ENCODE measurements at regions not wholly inside any gene's neighbourhood (a gene's known extent, or its start where the extent isn't known, plus 50 kb on each side); places are given as distances from the start of the nearest gene placed in this dataset.
"Not testable (repeated sequence)": the region's sequence is repeated elsewhere in the genome, so short reads cannot be mapped to it uniquely, and the experiment has no call there.

GRCh38 chr1:232351335-232351734 is 278.6 kb downstream of the SIPA1L2 start:
- CTCF ChIA-PET = no interaction called here
- TF ChIP-seq, protein P1, sequence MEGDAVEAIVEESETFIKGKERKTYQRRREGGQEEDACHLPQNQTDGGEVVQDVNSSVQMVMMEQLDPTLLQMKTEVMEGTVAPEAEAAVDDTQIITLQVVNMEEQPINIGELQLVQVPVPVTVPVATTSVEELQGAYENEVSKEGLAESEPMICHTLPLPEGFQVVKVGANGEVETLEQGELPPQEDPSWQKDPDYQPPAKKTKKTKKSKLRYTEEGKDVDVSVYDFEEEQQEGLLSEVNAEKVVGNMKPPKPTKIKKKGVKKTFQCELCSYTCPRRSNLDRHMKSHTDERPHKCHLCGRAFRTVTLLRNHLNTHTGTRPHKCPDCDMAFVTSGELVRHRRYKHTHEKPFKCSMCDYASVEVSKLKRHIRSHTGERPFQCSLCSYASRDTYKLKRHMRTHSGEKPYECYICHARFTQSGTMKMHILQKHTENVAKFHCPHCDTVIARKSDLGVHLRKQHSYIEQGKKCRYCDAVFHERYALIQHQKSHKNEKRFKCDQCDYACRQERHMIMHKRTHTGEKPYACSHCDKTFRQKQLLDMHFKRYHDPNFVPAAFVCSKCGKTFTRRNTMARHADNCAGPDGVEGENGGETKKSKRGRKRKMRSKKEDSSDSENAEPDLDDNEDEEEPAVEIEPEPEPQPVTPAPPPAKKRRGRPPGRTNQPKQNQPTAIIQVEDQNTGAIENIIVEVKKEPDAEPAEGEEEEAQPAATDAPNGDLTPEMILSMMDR (IDR thresholded peaks at IDR 0.05; ENCODE audit: control extremely low read depth, extremely low read depth, low read depth, missing control alignments) = no peak
- POLR2A ChIA-PET = no interaction called here
- DNase-seq (ENCODE audit: extremely low spot score) = no peak

DNA sequence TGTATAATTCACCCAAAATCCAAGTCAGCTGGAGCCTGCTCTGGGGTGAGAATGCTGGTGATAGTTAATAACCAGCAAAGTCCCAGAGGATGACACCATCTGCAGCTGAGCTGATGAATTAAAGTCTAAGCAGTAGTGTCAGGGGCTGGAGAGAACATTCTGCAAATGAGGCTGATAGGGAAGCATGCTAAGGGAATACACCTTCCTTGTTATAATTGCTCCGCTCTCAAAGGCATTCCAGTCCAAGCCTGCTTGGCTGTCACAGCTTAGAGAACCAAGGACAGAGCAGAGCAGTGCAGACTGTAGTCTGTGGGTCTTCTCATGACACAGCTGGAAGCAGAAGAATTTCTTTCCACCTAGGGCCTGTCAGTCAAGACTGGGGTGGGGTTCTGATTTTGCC is 283.1 kb downstream of the SIPA1L2 start:
- no peak for DNase-seq (ENCODE audit: extremely low spot score)
- CTCF ChIA-PET = no interaction called here
- POLR2A ChIA-PET = no interaction called here
- TF ChIP-seq, protein P1 (IDR thresholded peaks at IDR 0.05; ENCODE audit: control extremely low read depth, extremely low read depth, low read depth, missing control alignments) = no peak

- TF ChIP-seq, protein P1 (IDR thresholded peaks at IDR 0.05; ENCODE audit: control extremely low read depth, extremely low read depth, low read depth, missing control alignments) = no peak
- no peak for DNase-seq (ENCODE audit: extremely low spot score)
- ChIA-PET POLR2A (no interaction called here), CTCF (no interaction called here)
Observed at GRCh38 chr1:232344791-232345399, 285.0 kb downstream of the SIPA1L2 start.

- DNase-seq (ENCODE audit: extremely low spot score); POLR2A ChIA-PET; CTCF ChIA-PET: not testable (repeated sequence)
Observed at GRCh38 chr1:232344186-232344585, 285.7 kb downstream of the SIPA1L2 start.

- DNase-seq (ENCODE audit: extremely low spot score) = no peak
- POLR2A ChIA-PET = no interaction called here
- CTCF ChIA-PET = interaction anchor here (1.1 kb wide), 1 partner anchor 13 kb away, joined by 4 read pairs; no protein-coding TSS in a partner anchor
- TF ChIP-seq, protein P1 (IDR thresholded peaks at IDR 0.05; ENCODE audit: control extremely low read depth, extremely low read depth, low read depth, missing control alignments) = no peak
Observed at GRCh38 chr1:232340446-232340845, 289.5 kb downstream of the SIPA1L2 start.

GRCh38 chr1:232339073-232339472 is 290.9 kb downstream of the SIPA1L2 start:
- CTCF ChIA-PET = interaction anchor here (0.9 to 1.9 kb wide), 3 partner anchors 11 to 20 kb away, joined by 3 to 5 read pairs (median 4); no protein-coding TSS in a partner anchor
- POLR2A ChIA-PET = no interaction called here
- no peak for DNase-seq (ENCODE audit: extremely low spot score)
- TF ChIP-seq, protein P1 (IDR thresholded peaks at IDR 0.05; ENCODE audit: control extremely low read depth, extremely low read depth, low read depth, missing control alignments) = no peak

DNA sequence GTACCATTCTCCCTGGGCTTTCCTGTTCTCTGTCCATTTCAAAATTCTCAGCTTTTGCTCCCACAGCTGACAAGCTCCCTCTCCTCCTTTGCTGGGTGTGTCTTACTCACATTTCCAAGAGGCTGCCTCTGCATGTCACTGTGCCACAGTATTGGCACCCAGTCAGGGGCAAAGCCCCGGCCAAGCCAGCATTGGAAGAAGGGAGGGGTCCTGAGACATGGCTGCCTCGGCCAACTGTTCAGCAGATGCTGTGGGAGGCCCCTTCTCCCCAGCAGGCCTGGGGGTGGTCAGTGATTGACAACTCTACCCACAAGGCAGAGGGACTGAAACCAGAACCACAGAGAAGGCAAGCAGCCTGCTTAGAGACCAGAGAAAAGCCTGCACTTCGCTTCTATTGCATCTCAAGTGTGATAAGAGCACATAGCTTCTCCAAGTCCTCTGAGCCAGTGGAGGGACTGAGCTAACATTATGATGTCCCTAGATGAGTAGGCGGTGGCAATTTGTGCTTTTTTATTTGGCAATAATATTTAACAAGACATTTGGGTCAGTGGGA is 294.1 kb downstream of the SIPA1L2 start:
- ChIA-PET CTCF (interaction anchor here (1.4 kb wide), 1 partner anchor 15 kb away, joined by 3 read pairs; no protein-coding TSS in a partner anchor), POLR2A (no interaction called here)
- TF ChIP-seq, protein P1 (IDR thresholded peaks at IDR 0.05; ENCODE audit: control extremely low read depth, extremely low read depth, low read depth, missing control alignments) = no peak
- no peak for DNase-seq (ENCODE audit: extremely low spot score)

Data from GM10248 (cell line).